ENCODE measurements at regions not wholly inside any gene's neighbourhood (a gene's known extent, or its start where the extent isn't known, plus 50 kb on each side); places are given as distances from the start of the nearest gene placed in this dataset.

DNA sequence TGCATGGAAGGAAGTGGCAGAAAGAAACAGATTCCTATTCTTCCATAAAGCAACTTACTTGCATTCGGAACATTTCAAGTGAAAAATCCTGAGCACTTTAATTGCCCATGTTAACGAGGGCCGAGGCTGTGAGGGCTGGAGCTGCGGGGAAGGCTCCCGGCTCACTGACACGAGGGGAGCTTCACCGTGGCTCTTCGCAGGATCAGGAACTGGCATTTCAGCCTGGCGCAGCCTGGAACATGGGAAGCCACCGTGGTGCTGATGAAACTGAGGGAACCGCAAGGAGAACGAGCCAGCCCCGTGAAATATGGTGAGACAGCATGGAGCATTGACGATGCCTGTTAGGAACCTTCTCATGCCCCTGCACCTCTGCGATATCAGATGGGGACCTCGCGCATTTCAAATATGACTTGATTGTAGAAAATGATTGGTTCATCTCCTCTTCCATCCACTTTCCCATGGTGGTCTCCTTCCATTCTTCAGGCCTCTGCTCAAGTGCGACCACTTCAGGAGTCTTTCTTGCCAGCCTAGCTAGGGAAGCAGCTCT, 236.9 kb downstream of the TBXT start:
- TF ChIP-seq CTCF (IDR thresholded peaks at IDR 0.05) (no peak), ZFX (IDR thresholded peaks at IDR 0.05; ENCODE audit: borderline replicate concordance) (no peak)
